Heart right ventricle (tissue), 16 donors: ENCODE measurements at regions not wholly inside any gene's neighbourhood (a gene's known extent, or its start where the extent isn't known, plus 50 kb on each side); places are given as distances from the start of the nearest gene placed in this dataset.
A peak's percentile ranks its signal among the peaks of the same experiment; 100 is the strongest.
"Not testable (repeated sequence)": the region's sequence is repeated elsewhere in the genome, so short reads cannot be mapped to it uniquely, and the experiment has no call there.

Source experiments
- ATAC-seq, 8 donors: fragments of 200-7000 bp; cut with Tn5 transposase; one replicate each; pipeline ENCODE4 v1.9.1; 2020; ENCODE audit warnings: mild to moderate bottlenecking in 8 of 8, moderate library complexity in 8 of 8, moderate number of reproducible peaks in 1 of 8
- DNase-seq, 2 donors: peaks; one replicate each; pipeline ENCODE4 v3.0.0-alpha.2; 2020
- H3K27ac ChIP-seq, 10 donors: fragments of 200-600 bp; sonication (generic) in 2 of 10; one replicate each; pipeline versions ENCODE4 v1.5.0 to v1.8.0; 2020 to 2022; ENCODE audit warnings: mild to moderate bottlenecking in 3 of 10
- H3K27me3 ChIP-seq, 7 donors: fragments of 200-600 bp; one replicate each; pipeline ENCODE4 v1.8.0; 2021 to 2022; ENCODE audit warnings: mild to moderate bottlenecking in 2 of 7
- H3K36me3 ChIP-seq, 9 donors: fragments of 200-600 bp; sonication (generic) in 1 of 9; one replicate each; pipeline versions ENCODE4 v1.5.0 to v1.8.0; 2020 to 2022; ENCODE audit warnings: mild to moderate bottlenecking in 2 of 9
- H3K4me1 ChIP-seq, 9 donors: fragments of 200-600 bp; sonication (generic) in 1 of 9; one replicate each; pipeline versions ENCODE4 v1.5.0 to v1.8.0; 2020 to 2022; ENCODE audit warnings: mild to moderate bottlenecking in 4 of 9
- H3K4me3 ChIP-seq, 10 donors: fragments of 200-600 bp; sonication (generic) in 2 of 10; one replicate each; pipeline versions ENCODE4 v1.5.0 to v1.8.0; 2020 to 2022; ENCODE audit warnings: mild to moderate bottlenecking in 7 of 10, moderate library complexity in 2 of 10
- H3K9me3 ChIP-seq, 11 donors: fragments of 200-600 bp in 10 of 11; sonication (generic) in 2 of 11; one replicate each; pipeline versions ENCODE4 v1.5.0 to v1.8.0; 2013 to 2022; ENCODE audit warnings: mild to moderate bottlenecking in 2 of 11, control low read depth in 1 of 11, moderate library complexity in 1 of 11
- WGBS, 2 donors: extraction: QIAGEN DNeasy Blood & Tissue Kit; methylation state at CpG; one replicate each; pipeline ENCODE4 v1.1.7; 2013; ENCODE audit warnings: inconsistent platforms in 1 of 2; 5-methylcytosine and 5-hydroxymethylcytosine counted together
- intact Hi-C, 10 donors: fragments of 100-400 bp; cut with DNase I; formaldehyde crosslinking; loops; one replicate each; pipeline versions ENCODE4 v1.11.1 to v1.14.2; 2022
- TF ChIP-seq, protein P1 (sequence below), 9 donors: fragments of 200-600 bp; sonication (generic) in 2 of 9; IDR thresholded peaks; one replicate each; pipeline versions ENCODE4 v1.5.0 to v1.8.0; 2021 to 2022; ENCODE audit warnings: antibody characterized with exemption in 9 of 9, mild to moderate bottlenecking in 5 of 9, moderate library complexity in 1 of 9
- donor health status: Arrhythmogenic right ventricular cardiomyopathy.
- donor health status: ischemic (EF 13 %, LVEDD 7.1; RV severe dilation, severe dysfunction).
- donor health status: healthy with polysubstance abuse.
- donor health status: DM: no; HTN: yes; CAD: no.
- donor health status: DM: no; HTN: no; CAD: no.
- donor health status: ischemic (EF 25% LVEDD 6.9; RV normal size, moderate dysfunction).
- donor health status: ischemic (EF 25% LVEDD 5.7; RV mildly dilated, moderate dysfunction).
- donor health status: healthy.
- donor health status: DM: yes; HTN: yes; CAD: no.
- donor health status: Ischemic cardiomyopathy.
- donor health status: ischemic (EF 35%, LVEDD 5.7; RV mildly dilated, moderate dysfunction).
- donor health status: nonischemic (EF 11% LVEDD 7.7; RV severe dilation, severe dysfunction).
- donor health status: DM: yes; HTN: yes; CAD: no.
- donor health status: PGD.
- donor health status: ischemic (EF 29% LVEDD 5.4; RV normal size, mild dysfunction).
- donor health status: nonischemic (EF 23%, LVEDD 6.1; RV moderate dilation, normal function).

DNA sequence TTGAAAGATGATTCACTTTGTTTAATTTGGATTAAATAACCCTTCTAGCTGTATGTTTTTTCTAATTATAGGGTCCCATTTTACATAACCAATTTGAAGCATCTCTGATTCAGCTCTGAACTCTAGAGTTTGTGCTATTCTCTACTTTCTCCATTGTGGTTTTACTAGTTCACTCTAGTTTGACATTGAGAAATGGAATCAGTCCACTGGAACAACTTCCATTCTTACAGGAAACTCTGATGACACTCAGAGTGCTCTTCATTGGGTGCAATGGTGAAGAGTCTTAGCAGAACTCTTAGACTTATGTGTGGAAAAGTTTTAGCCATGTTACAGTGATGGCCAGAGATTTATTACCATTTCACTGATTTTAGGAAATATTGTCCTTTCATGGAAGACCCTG is 140.7 kb downstream of the DYRK2 start:
- intact Hi-C loops: loop anchor here in 3 of 10 donors (5.0 to 10.0 kb wide), 2 partner anchors 134 to 153 kb away; no protein-coding TSS in a partner anchor
- no peak for ATAC-seq
- DNase-seq: no peak
- Histone ChIP-seq H3K4me1 (peaks cover 0 to 33% (median 9%) of the 10 kb centered on the region in 9 donors), H3K4me3 (no peak overlapping the region), H3K36me3 (no peaks in the 10 kb centered on the region), H3K27me3 (no peaks in the 10 kb centered on the region), H3K27ac (peak overlapping the region in 1 of 10 donors; percentile 48), H3K9me3 (peaks cover 0 to 6% (median 0%) of the 10 kb centered on the region in 11 donors)
- TF ChIP-seq, protein P1, sequence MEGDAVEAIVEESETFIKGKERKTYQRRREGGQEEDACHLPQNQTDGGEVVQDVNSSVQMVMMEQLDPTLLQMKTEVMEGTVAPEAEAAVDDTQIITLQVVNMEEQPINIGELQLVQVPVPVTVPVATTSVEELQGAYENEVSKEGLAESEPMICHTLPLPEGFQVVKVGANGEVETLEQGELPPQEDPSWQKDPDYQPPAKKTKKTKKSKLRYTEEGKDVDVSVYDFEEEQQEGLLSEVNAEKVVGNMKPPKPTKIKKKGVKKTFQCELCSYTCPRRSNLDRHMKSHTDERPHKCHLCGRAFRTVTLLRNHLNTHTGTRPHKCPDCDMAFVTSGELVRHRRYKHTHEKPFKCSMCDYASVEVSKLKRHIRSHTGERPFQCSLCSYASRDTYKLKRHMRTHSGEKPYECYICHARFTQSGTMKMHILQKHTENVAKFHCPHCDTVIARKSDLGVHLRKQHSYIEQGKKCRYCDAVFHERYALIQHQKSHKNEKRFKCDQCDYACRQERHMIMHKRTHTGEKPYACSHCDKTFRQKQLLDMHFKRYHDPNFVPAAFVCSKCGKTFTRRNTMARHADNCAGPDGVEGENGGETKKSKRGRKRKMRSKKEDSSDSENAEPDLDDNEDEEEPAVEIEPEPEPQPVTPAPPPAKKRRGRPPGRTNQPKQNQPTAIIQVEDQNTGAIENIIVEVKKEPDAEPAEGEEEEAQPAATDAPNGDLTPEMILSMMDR (IDR thresholded peaks at IDR 0.05): no peak

DNA sequence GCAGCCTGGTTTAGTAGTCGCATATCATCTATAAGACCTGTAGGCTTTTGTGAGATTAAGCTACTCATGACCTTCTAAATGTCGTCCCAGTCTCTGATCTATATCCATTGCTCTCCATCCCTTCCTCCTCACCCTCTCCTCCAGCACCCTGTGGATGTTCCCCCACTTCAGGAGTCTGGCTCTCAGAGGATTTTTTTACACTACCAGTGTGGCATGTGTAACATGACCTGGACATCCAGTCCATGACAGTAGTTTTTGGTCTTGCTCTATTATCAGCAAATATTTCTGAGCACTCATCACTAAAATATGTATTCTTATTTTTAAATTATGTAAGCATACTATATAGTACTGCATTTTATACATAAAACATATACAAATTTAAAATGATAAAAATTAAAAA is 142.1 kb downstream of the DYRK2 start:
- no peak overlapping the region for H3K4me3 ChIP-seq
- ATAC-seq: no peak
- H3K27me3 ChIP-seq: no peaks in the 10 kb centered on the region
- TF ChIP-seq, protein P1 (IDR thresholded peaks at IDR 0.05): no peak
- no peak overlapping the region for H3K27ac ChIP-seq
- peaks cover 0 to 6% (median 0%) of the 10 kb centered on the region in 11 donors for H3K9me3 ChIP-seq
- intact Hi-C loops: loop anchor here in 1 of 10 donors (10.0 kb wide), 1 partner anchor 56 kb away; no protein-coding TSS in a partner anchor
- no peaks in the 10 kb centered on the region for H3K36me3 ChIP-seq
- H3K4me1 ChIP-seq: peaks cover 0 to 30% (median 9%) of the 10 kb centered on the region in 9 donors
- DNase-seq: no peak
- WGBS, 2 donors: 88% methylated on average over 2 of the region's 2 CpGs

DNA sequence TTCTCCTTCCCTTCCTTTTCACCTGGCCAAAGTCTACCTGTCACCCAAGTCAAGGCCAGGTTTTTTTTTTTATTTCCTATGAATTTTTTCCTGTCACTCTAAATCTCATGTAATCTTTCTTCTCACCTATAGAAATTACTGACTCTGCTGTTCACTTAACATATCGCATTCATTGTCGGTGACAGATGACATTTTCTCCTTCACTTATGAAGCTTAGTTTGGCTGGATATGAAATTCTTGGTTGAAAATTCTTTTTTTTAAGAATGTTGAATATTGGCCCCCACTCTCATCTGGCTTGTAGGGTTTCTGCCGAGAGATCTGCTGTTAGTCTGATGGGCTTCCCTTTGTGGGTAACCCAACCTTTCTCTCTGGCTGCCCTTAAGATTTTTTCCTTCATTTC is 142.8 kb downstream of the DYRK2 start:
- not testable (repeated sequence) for H3K4me3 ChIP-seq, H3K27me3 ChIP-seq, DNase-seq, ATAC-seq, H3K27ac ChIP-seq, H3K9me3 ChIP-seq, H3K36me3 ChIP-seq
- H3K4me1 ChIP-seq: peaks cover 0 to 30% (median 11%) of the 10 kb centered on the region in 9 donors
- intact Hi-C loops: loop anchor here in 1 of 10 donors (10.0 kb wide), 1 partner anchor 57 kb away; no protein-coding TSS in a partner anchor
- 95 to 98% methylated on average over 3 of the region's 3 CpGs for WGBS, 2 donors

DNA sequence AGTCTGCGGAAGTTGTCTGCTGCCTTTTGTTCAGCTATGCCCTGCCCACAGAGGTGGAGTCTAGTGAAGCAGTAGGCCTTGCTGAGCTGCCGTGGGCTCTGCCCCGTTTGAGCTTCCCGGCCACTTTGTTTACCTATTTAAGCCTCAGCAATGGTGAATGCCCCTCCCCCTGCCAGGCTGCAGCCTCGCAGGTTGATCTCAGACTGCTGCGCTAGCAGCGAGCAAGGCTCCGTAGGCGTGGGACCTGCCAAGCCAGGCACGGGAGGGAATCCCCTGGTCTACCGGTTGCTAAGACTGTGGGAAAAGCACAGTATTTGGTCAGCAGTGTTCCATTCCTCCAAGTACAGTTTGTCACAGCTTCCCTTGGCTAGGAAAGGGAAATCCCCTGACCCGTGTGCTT is 143.6 kb downstream of the DYRK2 start:
- H3K27me3 ChIP-seq: no peaks in the 10 kb centered on the region
- no peak overlapping the region for H3K27ac ChIP-seq
- no peaks in the 10 kb centered on the region for H3K36me3 ChIP-seq
- peaks cover 0 to 6% (median 0%) of the 10 kb centered on the region in 11 donors for H3K9me3 ChIP-seq
- TF ChIP-seq, protein P1 (IDR thresholded peaks at IDR 0.05): no peak
- WGBS, 2 donors: 66 to 76% methylated on average over 12 of the region's 12 CpGs
- intact Hi-C loops: loop anchor here in 1 of 10 donors (10.0 kb wide), 1 partner anchor 57 kb away; no protein-coding TSS in a partner anchor
- no peak for DNase-seq
- ATAC-seq: peak in 2 of 8 donors; percentile 31 to 45
- peaks cover 0 to 35% (median 11%) of the 10 kb centered on the region in 9 donors for H3K4me1 ChIP-seq
- peak overlapping the region in 1 of 10 donors; percentile 8 for H3K4me3 ChIP-seq

DNA sequence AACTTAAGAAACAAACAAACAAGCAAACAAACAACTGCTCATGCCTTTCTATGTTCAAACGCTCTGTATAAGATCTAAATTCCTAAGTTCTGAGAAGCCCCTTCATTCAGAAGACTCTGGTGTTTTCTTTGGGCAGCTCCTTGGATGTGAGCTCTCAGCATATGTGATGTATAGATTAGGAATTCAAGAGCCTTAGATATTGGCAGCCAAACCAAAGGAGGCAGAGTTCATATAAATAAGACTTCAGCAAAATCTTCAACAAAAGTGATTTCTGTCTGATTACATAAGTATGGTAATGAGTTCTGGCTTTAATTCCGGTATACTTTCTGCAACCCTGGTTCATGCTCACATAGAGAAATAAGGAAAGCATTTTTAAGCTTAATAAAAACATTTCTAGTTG is 145.6 kb downstream of the DYRK2 start:
- no peak overlapping the region for H3K4me3 ChIP-seq
- peaks cover 0 to 41% (median 13%) of the 10 kb centered on the region in 9 donors for H3K4me1 ChIP-seq
- WGBS, 2 donors: 85 to 88% methylated on average over 2 of the region's 2 CpGs
- DNase-seq: no peak
- no peak overlapping the region for H3K27ac ChIP-seq
- no peaks in the 10 kb centered on the region for H3K27me3 ChIP-seq
- no peak for ATAC-seq
- H3K36me3 ChIP-seq: no peaks in the 10 kb centered on the region
- peaks cover 0 to 6% (median 0%) of the 10 kb centered on the region in 11 donors for H3K9me3 ChIP-seq
- TF ChIP-seq, protein P1 (IDR thresholded peaks at IDR 0.05): no peak
- intact Hi-C loops: loop anchor here in 1 of 10 donors (10.0 kb wide), 1 partner anchor 59 kb away; no protein-coding TSS in a partner anchor
